Activated CD4-positive, alpha-beta memory T cell treated with anti-CD3 and anti-CD28 coated beads, Interleukin-2, amount 10 ng/mL, durations not matched to agents 7 days and 5 days (primary cell): ENCODE measurements at regions not wholly inside any gene's neighbourhood (a gene's known extent, or its start where the extent isn't known, plus 50 kb on each side); places are given as distances from the start of the nearest gene placed in this dataset.

Source experiments
- CTCF ChIA-PET: fragments of 350-600 bp; sonication (Branson Sonifier 250); formaldehyde crosslinking; loops from one replicate; lab custom pipeline; 2021; ENCODE audit warnings: antibody characterized with exemption, inconsistent platforms; lab: Charles Lee
- POLR2A ChIA-PET: fragments of 350-600 bp; sonication (Branson Sonifier 250); formaldehyde crosslinking; loops from one replicate; lab custom pipeline; 2021; ENCODE audit warnings: antibody characterized with exemption; lab: Charles Lee
- DNase-seq: peaks from one replicate; pipeline ENCODE4 v3.0.0-alpha.2; 2020
- H3K27ac Mint-ChIP-seq: one replicate; pipeline ENCODE4 v1.8.0; 2021; ENCODE audit warnings: mild to moderate bottlenecking, mixed read lengths
- H3K27me3 Mint-ChIP-seq: one replicate; pipeline ENCODE4 v1.8.0; 2021; ENCODE audit warnings: mixed read lengths
- H3K36me3 Mint-ChIP-seq: one replicate; pipeline ENCODE4 v1.8.0; 2021; ENCODE audit warnings: low read depth, mixed read lengths
- H3K4me1 Mint-ChIP-seq: one replicate; pipeline ENCODE4 v1.8.0; 2021; ENCODE audit warnings: mixed read lengths
- H3K4me3 Mint-ChIP-seq: one replicate; pipeline ENCODE4 v1.8.0; 2021; ENCODE audit warnings: mild to moderate bottlenecking, mixed read lengths
- H3K9me3 Mint-ChIP-seq: one replicate; pipeline ENCODE4 v1.8.0; 2021; ENCODE audit warnings: mixed read lengths

- POLR2A ChIA-PET = no interaction called here
- no peak for DNase-seq
- CTCF ChIA-PET = no interaction called here
- Mint-ChIP-seq H3K27ac (no peak overlapping the region), H3K9me3 (no peaks in the 10 kb centered on the region), H3K27me3 (peaks cover 3% of the 10 kb centered on the region), H3K36me3 (no peaks in the 10 kb centered on the region), H3K4me1 (no peaks in the 10 kb centered on the region), H3K4me3 (no peak overlapping the region)
Measured at GRCh38 chr10:78685466-78686103, 383.2 kb upstream of the ZMIZ1 start.

- H3K9me3 Mint-ChIP-seq = no peaks in the 10 kb centered on the region
Measured at GRCh38 chr10:78686444-78687060, 382.2 kb upstream of the ZMIZ1 start.

GRCh38 chr10:78687626-78688025 lies 381.1 kb upstream of the ZMIZ1 start:
- DNase-seq = no peak
- ChIA-PET CTCF (no interaction called here), POLR2A (no interaction called here)
- Mint-ChIP-seq H3K9me3 (no peaks in the 10 kb centered on the region), H3K4me1 (no peaks in the 10 kb centered on the region), H3K27me3 (no peaks in the 10 kb centered on the region), H3K4me3 (no peak overlapping the region), H3K27ac (no peak overlapping the region), H3K36me3 (no peaks in the 10 kb centered on the region)

More at GRCh38 chr10:78686444-78687060, 382.2 kb upstream of the ZMIZ1 start:
- no peaks in the 10 kb centered on the region for H3K36me3 Mint-ChIP-seq
- H3K4me1 Mint-ChIP-seq = no peaks in the 10 kb centered on the region
- ChIA-PET POLR2A (no interaction called here), CTCF (no interaction called here)
- DNase-seq = no peak
- no peaks in the 10 kb centered on the region for H3K27me3 Mint-ChIP-seq
- no peak overlapping the region for H3K4me3 Mint-ChIP-seq
- H3K27ac Mint-ChIP-seq = no peak overlapping the region

- ChIA-PET POLR2A (no interaction called here), CTCF (no interaction called here)
- no peak overlapping the region for H3K27ac Mint-ChIP-seq
- H3K4me3 Mint-ChIP-seq = no peak overlapping the region
- DNase-seq = no peak
- no peaks in the 10 kb centered on the region for H3K9me3 Mint-ChIP-seq
- no peaks in the 10 kb centered on the region for H3K4me1 Mint-ChIP-seq
- H3K36me3 Mint-ChIP-seq = no peaks in the 10 kb centered on the region
- no peaks in the 10 kb centered on the region for H3K27me3 Mint-ChIP-seq
Measured at GRCh38 chr10:78688230-78688900, 380.4 kb upstream of the ZMIZ1 start.

- Mint-ChIP-seq H3K36me3 (no peaks in the 10 kb centered on the region), H3K9me3 (no peaks in the 10 kb centered on the region), H3K27me3 (no peaks in the 10 kb centered on the region), H3K4me3 (no peak overlapping the region), H3K27ac (no peak overlapping the region), H3K4me1 (no peaks in the 10 kb centered on the region)
- ChIA-PET CTCF (no interaction called here), POLR2A (no interaction called here)
- DNase-seq = no peak
Measured at GRCh38 chr10:78688901-78689583, 379.7 kb upstream of the ZMIZ1 start.

- ChIA-PET POLR2A (no interaction called here), CTCF (no interaction called here)
- Mint-ChIP-seq H3K4me3 (no peak overlapping the region), H3K9me3 (no peaks in the 10 kb centered on the region), H3K4me1 (no peaks in the 10 kb centered on the region), H3K27ac (no peak overlapping the region), H3K27me3 (no peaks in the 10 kb centered on the region), H3K36me3 (no peaks in the 10 kb centered on the region)
- no peak for DNase-seq
Measured at GRCh38 chr10:78689584-78689935, 379.2 kb upstream of the ZMIZ1 start.

- Mint-ChIP-seq H3K27ac (no peak overlapping the region), H3K27me3 (no peaks in the 10 kb centered on the region), H3K4me3 (no peak overlapping the region), H3K36me3 (no peaks in the 10 kb centered on the region), H3K4me1 (no peaks in the 10 kb centered on the region), H3K9me3 (no peaks in the 10 kb centered on the region)
- CTCF ChIA-PET = no interaction called here
- POLR2A ChIA-PET = no interaction called here
- DNase-seq = no peak
Measured at GRCh38 chr10:78690354-78691111, 378.2 kb upstream of the ZMIZ1 start.

- Mint-ChIP-seq H3K36me3 (no peaks in the 10 kb centered on the region), H3K4me1 (no peaks in the 10 kb centered on the region), H3K27me3 (no peaks in the 10 kb centered on the region), H3K27ac (no peak overlapping the region), H3K9me3 (no peaks in the 10 kb centered on the region), H3K4me3 (no peak overlapping the region)
- DNase-seq = no peak
- ChIA-PET POLR2A (no interaction called here), CTCF (no interaction called here)
Measured at GRCh38 chr10:78691301-78692030, 377.3 kb upstream of the ZMIZ1 start.

- Mint-ChIP-seq H3K27me3 (no peaks in the 10 kb centered on the region), H3K9me3 (no peaks in the 10 kb centered on the region), H3K36me3 (no peaks in the 10 kb centered on the region), H3K4me1 (no peaks in the 10 kb centered on the region), H3K27ac (no peak overlapping the region), H3K4me3 (no peak overlapping the region)
- POLR2A ChIA-PET = no interaction called here
- no peak for DNase-seq
- CTCF ChIA-PET = no interaction called here
Measured at GRCh38 chr10:78692071-78692470, 376.7 kb upstream of the ZMIZ1 start.

GRCh38 chr10:78695846-78696245 lies 372.9 kb upstream of the ZMIZ1 start:
- H3K36me3 Mint-ChIP-seq = no peaks in the 10 kb centered on the region
- no peaks in the 10 kb centered on the region for H3K9me3 Mint-ChIP-seq
- no peak overlapping the region for H3K27ac Mint-ChIP-seq
- no peaks in the 10 kb centered on the region for H3K27me3 Mint-ChIP-seq
- no peak for DNase-seq
- CTCF ChIA-PET = interaction anchor here (0.7 kb wide), 1 partner anchor 502 kb away, joined by 3 read pairs; no protein-coding TSS in a partner anchor
- POLR2A ChIA-PET = no interaction called here
- no peak overlapping the region for H3K4me3 Mint-ChIP-seq
- no peaks in the 10 kb centered on the region for H3K4me1 Mint-ChIP-seq

GRCh38 chr10:78696791-78697395 lies 371.9 kb upstream of the ZMIZ1 start:
- H3K9me3 Mint-ChIP-seq = no peaks in the 10 kb centered on the region
- no peak overlapping the region for H3K4me3 Mint-ChIP-seq
- no peak for DNase-seq
- no peak overlapping the region for H3K27ac Mint-ChIP-seq
- CTCF ChIA-PET = no interaction called here
- H3K27me3 Mint-ChIP-seq = no peaks in the 10 kb centered on the region
- H3K4me1 Mint-ChIP-seq = no peaks in the 10 kb centered on the region
- H3K36me3 Mint-ChIP-seq = no peaks in the 10 kb centered on the region
- POLR2A ChIA-PET = no interaction called here

- Mint-ChIP-seq H3K36me3 (no peaks in the 10 kb centered on the region), H3K4me1 (no peaks in the 10 kb centered on the region), H3K27me3 (no peaks in the 10 kb centered on the region), H3K9me3 (no peaks in the 10 kb centered on the region), H3K4me3 (no peak overlapping the region), H3K27ac (no peak overlapping the region)
- ChIA-PET POLR2A (no interaction called here), CTCF (no interaction called here)
- DNase-seq = no peak
Measured at GRCh38 chr10:78699971-78700370, 368.8 kb upstream of the ZMIZ1 start.
